GM19238 (cell line): ENCODE measurements at regions not wholly inside any gene's neighbourhood (a gene's known extent, or its start where the extent isn't known, plus 50 kb on each side); places are given as distances from the start of the nearest gene placed in this dataset.

Source experiments
- DNase-seq: peaks from one replicate; pipeline ENCODE4 v3.0.0; 2011; ENCODE audit warnings: low spot score; ENCODE audit not compliant: insufficient read length

GRCh38 chr14:27077710-27078109, 479.9 kb upstream of the NOVA1 start:
- DNase-seq: no peak

- DNase-seq: no peak
These were observed 480.4 kb upstream of the NOVA1 start for GRCh38 chr14:27078191-27078590.

GRCh38 chr14:27079716-27080115, 481.9 kb upstream of the NOVA1 start:
- DNase-seq: no peak

GRCh38 chr14:27085500-27085899, 487.7 kb upstream of the NOVA1 start:
- no peak for DNase-seq

- DNase-seq: no peak
These were observed 492.9 kb upstream of the NOVA1 start for GRCh38 chr14:27090716-27091115.

GRCh38 chr14:27091973-27092372, 494.1 kb upstream of the NOVA1 start:
- no peak for DNase-seq

GRCh38 chr14:27096091-27096490, 498.3 kb upstream of the NOVA1 start:
- no peak for DNase-seq

GRCh38 chr14:27098451-27098850, 500.6 kb upstream of the NOVA1 start:
- no peak for DNase-seq

GRCh38 chr14:27114180-27114579, 516.3 kb upstream of the NOVA1 start:
- no peak for DNase-seq

- no peak for DNase-seq
These were observed 525.3 kb upstream of the NOVA1 start for GRCh38 chr14:27123162-27123561.

- no peak for DNase-seq
These were observed 530.0 kb upstream of the NOVA1 start for GRCh38 chr14:27127838-27128237.

- DNase-seq: no peak
These were observed 536.4 kb upstream of the NOVA1 start for GRCh38 chr14:27134200-27134599.

- DNase-seq: no peak
These were observed 547.3 kb upstream of the NOVA1 start for GRCh38 chr14:27145170-27145569.

- DNase-seq: no peak
These were observed 550.3 kb upstream of the NOVA1 start for GRCh38 chr14:27148143-27148542.

- no peak for DNase-seq
These were observed 566.3 kb upstream of the NOVA1 start for GRCh38 chr14:27164139-27164538.

- DNase-seq: no peak
These were observed 577.7 kb upstream of the NOVA1 start for GRCh38 chr14:27175489-27175888.

- no peak for DNase-seq
These were observed 583.5 kb upstream of the NOVA1 start for GRCh38 chr14:27181333-27181732.

- DNase-seq: no peak
These were observed 586.6 kb upstream of the NOVA1 start for GRCh38 chr14:27184427-27184826.

GRCh38 chr14:27186048-27186447, 588.2 kb upstream of the NOVA1 start:
- no peak for DNase-seq

GRCh38 chr14:27187136-27187535, 589.3 kb upstream of the NOVA1 start:
- no peak for DNase-seq

- DNase-seq: no peak
These were observed 592.5 kb upstream of the NOVA1 start for GRCh38 chr14:27190296-27190695.

GRCh38 chr14:27199272-27199671, 601.4 kb upstream of the NOVA1 start:
- no peak for DNase-seq

- DNase-seq: no peak
These were observed 607.2 kb upstream of the NOVA1 start for GRCh38 chr14:27205036-27205435.

GRCh38 chr14:27211741-27212140, 613.9 kb upstream of the NOVA1 start:
- DNase-seq: no peak
